GM21367 (cell line): ENCODE measurements at regions not wholly inside any gene's neighbourhood (a gene's known extent, or its start where the extent isn't known, plus 50 kb on each side); places are given as distances from the start of the nearest gene placed in this dataset.

Source experiments
- ATAC-seq: cut with Tn5 transposase; IDR thresholded peaks from one replicate; pipeline ENCODE4 v1.9.1; 2021; ENCODE audit not compliant: unreplicated experiment

DNA sequence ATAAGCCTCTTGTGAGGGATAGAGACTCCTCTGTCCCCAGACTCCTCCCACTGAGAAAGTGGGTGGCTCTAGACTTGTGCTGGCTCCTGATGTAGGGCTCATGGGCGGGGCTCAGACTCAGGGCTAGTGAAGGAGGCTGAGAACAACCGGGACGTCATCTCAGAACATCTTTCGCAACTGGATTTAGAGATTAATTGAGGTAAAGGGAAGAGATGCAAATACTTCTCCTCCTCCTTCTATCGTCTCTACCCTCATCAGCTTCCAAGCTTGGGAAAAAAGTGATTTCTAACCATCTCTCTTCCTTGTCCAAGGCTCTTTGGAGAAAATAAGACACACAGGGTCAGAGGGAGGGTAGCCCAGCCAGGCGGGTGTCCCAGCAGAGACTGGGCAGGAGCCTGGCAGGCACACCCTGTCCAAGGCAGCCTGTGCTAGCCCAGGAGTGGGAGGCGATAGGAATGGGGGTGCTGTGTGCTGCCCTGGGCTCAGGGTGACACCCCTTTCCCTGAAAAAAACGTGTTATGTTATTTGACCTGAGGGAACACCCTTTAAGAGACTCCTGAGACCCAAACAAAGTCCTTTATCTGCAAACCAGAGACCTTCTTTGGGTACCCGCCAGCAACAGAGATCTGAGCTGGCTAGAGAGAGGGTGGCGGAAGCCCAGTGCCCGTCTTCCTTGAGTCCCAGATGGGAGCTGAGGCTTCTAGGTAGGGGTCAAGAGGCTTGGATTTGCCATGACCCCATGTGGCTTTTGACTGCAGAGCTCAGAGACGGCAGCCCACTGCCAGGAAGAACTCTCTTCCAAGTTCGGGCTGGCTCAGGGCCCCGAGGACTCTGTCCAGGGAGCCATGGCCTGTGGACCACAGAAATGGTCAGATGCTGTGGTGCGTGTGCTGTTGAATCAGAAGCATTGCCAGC is 160.9 kb downstream of the ADAMTS15 start:
- no peak for ATAC-seq

DNA sequence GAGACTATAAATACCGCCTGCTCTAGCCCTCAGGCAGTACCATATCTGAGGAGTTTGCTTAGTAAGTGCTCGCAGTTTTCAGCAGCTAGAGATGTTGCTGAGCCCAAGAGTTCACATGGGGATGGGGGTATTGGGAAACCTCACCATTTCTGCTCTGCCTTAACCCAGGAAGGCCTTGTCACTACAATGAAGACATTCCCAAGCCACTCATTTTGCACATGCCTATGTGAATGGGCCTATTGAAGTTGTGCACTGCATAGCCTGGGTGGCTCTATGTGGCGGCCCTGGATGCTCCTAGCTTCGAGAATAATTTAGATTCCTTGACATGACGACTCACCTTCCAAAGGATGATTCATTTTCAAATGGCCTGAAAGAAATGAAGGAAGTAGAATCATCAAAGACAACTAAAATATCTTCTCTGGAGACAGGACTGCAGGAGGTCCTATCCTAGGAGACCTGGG is 163.4 kb downstream of the ADAMTS15 start:
- no peak for ATAC-seq

DNA sequence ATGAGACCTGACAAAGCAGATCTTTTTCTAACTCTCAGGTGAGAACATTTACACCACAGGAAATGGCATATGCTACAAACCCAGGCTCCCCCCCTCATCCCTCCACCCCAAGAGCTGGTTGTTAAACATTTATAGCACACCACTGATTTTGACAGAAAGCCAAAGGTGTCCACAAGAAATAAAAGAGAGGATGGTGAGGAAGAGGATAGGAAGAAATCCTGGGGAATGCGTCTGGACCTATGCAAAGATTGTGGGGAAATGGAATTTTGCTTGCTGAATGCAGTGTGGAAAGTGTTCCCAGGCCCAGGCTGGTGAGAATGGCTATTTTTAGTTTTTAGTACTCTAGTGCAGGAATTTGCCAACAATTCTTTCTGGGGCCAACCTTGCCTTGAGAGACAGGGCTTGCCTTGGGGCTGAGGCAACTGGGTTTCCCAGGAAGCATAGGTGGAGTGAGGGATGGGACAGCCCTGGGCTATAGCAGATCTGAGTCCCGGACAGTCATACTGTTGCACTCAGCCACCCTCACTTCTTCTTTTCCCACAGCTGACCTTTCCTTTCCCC is 163.9 kb downstream of the ADAMTS15 start:
- ATAC-seq = no peak

DNA sequence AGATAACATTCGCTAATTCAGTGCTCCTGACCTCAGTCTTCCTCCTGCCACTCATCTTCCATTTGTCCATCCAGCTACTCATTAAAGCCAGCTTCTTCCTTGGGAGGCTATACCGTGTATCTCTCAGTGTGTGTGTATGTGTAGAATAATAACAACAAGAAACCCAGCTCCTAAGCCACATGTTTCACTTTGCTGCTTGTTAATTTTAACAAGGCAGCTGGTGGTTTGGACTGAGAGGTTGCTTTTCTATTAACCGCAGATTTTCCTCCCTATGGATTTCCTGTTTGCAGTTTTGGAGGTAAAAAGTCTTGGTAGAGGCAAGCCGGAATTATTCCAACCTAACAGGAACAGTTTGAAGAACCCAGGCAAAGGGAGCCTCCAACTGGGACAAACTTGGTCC is 165.0 kb downstream of the ADAMTS15 start:
- ATAC-seq = no peak

DNA sequence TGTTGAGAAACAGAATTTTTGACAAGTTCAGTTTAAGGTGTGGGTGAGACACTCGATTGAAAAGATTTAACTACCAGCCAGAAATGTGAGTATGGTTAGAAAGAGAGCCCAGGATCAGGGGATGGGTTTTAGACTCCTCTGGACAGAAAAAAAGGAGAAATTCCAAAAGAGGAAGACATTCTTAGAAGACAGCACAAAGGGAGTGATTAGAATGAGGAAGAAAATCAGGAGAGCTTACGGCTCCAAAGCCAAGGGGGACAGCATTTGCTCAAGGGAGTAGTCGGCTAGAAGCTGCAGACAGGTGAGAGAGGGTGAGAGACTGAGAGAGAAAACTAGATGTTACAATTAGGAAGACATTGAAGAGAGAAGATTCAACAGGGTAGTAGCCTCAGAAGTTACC is 166.1 kb downstream of the ADAMTS15 start:
- ATAC-seq = no peak

DNA sequence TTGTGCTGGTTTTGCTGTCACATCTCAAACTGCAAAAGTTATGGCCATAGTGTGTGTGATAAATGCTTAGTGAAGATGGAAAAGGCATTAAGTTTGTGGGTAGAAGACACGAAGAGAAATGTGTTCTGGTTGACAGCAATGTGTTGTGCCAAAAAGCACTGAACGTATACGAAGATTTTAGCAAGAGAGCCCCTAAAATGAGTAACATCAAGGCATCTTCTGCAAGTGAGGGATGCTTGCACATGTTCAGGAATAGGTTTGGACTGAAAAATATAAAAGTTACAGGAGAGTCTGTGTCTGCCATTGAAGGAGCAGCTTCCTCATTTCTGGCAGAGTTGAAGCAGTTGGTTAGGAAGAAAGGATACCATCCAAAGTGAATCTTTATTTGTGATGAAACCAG is 167.1 kb downstream of the ADAMTS15 start:
- no peak for ATAC-seq

DNA sequence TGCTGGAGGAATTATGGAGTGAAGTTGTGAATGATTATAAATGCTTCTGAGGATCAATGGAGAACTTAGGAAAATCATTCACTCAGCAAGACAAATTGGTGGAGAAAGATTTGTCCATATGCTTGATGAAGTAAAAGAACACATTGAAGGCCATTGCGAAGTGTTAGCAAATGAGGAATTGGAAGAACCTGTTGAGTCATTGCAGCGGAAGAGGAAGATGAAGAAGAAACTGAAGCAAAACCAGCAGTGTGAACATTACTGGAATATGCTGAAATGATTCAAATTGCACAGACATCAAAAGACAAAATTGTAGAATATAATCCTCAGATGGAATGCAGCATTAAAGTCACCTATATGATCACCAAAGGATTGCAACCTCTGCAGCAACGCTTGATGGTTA is 168.1 kb downstream of the ADAMTS15 start:
- no peak for ATAC-seq

DNA sequence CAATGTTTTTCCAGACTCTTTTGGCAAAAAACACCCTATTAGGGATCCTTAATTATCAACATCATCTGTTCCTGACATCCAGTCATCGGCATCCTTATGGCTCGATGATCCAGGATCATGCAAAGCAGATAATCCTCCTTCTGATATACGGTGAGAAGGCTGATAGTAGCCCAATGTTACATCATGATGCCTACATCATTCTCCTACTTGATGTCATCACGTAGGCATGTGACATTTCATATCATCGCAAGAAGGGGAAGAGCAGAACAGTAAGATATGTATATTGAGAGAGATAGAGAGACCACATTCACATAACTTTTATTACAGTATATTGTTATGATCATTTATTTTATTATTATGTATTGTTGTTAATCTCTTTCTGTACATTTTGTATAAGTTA is 168.6 kb downstream of the ADAMTS15 start:
- ATAC-seq = no peak

DNA sequence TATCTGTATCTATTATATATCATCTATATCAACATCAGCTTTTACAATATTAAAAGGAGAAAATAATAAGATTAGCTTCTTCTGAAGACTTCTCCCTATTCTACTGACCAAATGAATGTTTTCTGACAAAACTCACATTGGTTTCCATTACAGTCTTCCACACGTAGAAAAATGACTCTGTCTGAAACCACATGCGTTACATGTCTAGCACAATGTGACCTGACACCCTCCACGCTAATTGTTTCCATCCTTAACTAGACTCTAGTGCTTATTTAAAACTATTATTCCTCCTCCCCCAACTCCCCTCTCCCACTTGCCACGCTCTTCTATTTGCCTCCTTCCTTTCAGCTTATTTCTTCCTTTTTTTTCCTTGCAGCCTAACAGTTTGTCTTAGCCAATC is 172.1 kb downstream of the ADAMTS15 start:
- ATAC-seq = no peak

DNA sequence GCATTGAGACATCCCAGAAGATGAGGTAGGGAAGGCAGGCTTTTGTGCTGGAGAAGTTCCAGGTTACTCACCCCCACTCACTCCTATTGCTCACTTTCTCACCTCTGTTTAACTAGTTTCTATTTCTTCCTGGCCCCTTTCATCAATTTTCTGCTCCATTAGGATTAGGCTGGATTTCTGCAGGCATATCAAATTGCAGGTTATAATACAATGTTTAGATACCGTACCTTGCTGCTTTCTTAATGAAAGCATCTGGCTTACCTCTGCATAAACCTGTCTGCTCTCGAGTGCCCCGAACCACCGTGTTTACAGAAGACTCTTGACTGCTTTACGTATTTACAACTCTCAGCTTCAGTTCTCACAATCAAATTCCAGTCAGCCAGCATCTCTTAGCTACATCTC is 173.7 kb downstream of the ADAMTS15 start:
- ATAC-seq = no peak

DNA sequence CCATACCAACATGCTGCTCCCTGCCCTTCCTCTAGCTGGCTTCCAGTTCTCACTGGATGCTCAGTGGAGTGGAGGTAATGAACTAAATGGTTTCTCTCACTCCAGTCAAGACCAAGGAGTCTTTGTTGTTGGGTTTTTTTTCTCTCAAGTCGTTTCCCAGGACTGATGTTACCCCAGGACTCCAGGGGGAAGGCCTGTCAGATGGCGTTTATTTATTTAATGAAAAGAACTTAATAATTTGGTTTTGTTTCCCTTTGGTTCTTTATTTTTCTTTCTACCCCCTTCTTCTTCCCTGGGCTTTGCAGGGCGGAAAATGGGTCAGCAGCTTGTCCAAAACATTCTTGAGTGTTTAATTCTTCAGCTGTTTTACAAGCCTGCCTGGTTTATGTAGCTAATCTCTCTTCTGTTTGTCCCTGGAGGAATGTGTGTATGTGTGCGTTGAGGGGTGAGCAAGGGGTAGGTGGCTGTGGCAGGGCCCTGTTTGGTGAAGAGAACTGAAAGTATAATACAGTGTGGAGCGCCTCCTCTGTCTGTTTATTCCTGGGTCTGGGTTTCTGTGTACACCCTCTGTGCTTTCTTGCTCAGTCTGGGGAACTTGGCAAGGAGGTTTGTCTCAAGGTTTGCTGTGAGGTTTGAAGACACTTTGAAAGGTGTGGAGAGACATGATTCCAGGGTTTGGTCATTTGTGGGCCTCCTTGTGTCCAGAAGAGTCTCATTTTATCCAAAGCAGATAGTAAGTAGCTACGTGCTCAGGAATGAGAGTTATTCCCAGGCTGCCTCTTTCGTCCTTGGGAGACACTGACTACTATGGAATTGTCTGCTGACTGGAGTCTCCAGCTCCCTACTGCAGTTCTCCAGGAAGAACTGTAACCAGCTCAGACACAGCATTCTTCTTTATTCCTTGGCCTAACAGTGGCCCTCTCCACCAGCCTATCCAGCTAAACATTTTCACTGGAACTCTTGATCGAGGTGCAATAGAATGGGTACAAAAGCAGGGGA is 175.5 kb downstream of the ADAMTS15 start:
- no peak for ATAC-seq

DNA sequence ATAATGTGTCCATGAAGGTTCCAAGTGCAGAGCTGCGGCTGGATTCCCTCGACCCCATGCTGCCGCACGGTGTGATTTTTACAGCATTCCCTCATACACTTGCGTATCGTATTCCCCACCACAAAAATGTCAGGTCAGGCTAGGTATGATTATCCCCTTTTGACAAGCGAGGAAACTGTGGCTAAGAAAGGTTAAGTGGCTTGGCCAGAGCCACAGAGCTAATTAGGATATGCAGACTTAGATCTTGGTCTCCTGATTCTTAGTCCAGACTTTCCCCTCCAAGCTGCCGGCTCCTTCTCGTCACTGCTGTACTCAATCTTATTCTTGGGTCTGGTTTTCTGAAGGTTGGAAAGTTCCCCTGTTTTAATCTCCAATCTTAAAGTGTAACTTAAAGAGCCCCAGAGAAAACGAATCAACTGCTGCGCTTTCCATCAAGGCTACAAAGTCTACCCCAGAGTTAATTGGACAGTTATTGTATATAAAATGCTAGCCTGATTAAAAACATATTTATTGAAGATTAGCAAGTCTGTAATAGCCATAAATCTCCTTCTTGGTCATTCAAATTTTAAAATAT is 176.6 kb downstream of the ADAMTS15 start:
- no peak for ATAC-seq

DNA sequence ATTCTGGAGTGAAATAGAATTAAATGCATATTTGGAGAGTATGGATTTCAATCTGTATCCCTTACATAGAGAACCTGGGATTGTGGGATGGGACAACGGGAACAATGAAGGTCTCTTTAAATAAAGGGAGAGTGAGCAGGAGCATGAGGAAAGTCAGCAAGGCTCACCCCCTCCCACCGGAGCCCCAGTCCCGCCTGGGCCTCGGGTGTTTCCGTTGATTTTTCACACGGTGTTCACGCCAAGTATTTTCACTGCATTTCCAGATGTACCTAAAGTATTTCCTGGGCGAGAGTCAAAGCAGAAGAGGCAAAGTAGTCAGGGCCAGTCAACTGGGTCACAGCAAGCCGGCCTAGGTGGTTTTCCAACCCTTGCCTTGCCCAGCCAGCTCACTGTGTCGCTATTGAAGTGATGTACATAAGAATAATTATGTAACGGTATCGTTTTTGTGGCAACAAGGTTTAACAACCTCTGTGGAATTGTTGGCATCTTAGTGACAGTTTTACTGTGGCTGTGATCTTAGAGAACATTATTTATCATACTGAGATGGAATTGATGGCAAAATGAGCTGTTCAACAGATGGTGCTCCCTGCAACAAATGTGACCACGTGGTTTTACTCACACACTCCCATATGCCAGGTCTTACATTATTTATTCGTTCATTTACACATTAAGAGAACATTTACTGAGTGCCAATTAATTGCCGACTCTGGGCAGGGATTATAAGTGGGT is 177.3 kb downstream of the ADAMTS15 start:
- ATAC-seq = no peak

DNA sequence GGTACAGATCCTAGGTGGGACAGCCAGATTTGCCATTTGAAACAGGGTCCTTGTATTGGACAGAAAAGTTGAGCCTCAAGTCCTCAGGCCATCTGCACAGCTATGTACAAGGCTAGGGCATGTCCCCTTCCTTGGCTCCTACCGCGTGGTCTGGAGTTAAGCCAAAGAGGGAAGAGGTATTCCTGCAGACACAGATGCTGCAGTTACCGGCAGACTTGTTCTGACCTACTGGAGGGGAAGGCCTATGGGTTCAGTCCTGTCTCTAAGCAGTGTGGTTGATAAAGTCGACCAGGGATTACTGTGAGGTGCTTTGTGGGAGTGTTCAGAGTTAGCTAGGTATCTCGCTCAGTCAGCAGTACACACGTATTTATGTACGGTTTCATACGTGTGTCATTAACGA is 180.6 kb downstream of the ADAMTS15 start:
- no peak for ATAC-seq

DNA sequence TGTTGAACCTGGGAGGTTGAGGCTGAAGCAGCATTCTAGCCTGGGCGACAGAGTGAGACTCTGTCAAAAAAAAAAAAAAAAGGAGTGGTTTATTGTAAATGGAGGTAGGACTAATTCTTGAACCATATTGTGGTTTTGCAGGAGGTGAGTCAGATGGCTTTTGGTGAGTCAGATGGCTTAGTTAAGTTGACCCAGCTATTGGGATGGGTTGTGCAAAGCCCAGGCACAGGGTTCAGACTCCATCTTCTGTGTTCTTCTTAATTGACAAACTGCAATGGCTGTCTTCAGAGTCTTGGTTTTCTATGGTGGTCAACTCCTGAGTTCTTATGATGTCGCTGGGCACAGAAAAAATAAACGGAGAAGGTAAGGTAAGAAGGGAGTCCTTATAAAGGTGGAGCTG is 182.7 kb downstream of the ADAMTS15 start:
- no peak for ATAC-seq

DNA sequence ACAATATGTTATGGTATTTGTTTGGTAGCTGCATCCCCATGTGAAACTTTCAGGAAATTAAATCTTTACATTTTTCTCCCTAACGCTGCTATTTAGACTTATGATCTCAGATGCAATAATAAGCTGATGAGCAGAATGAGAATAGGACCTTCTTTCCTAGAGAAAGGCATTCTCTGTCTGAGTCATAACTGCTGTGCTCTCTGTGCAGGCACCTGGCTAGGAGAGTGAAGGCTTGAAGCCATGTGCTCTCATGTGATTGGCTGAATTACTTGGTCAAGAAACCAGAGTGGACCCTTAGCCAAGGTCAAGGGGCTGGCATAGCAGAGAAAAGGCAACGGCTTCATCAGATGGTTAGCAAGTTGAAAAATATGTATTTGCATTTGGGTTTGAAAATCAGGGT is 185.0 kb downstream of the ADAMTS15 start:
- no peak for ATAC-seq

DNA sequence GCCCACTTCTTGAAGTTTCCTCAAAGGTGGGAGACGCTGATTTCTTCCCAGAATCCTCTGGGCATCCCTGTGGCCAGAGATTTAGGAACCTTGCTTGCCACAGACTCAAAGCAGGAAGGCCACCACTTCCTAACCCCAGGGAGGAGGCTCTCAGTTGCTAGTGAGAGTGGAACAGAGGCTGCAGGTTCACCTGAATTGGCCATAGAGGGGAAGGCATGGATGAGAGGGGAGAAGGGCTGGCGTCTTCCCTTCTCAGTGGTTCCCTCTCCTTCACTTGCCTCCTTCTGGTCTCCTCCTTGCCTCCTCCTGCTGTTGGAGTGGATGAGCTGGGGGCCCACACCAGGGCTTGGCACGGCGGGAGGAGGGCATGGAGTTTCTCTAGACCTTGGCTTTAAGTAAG is 185.7 kb downstream of the ADAMTS15 start:
- no peak for ATAC-seq

DNA sequence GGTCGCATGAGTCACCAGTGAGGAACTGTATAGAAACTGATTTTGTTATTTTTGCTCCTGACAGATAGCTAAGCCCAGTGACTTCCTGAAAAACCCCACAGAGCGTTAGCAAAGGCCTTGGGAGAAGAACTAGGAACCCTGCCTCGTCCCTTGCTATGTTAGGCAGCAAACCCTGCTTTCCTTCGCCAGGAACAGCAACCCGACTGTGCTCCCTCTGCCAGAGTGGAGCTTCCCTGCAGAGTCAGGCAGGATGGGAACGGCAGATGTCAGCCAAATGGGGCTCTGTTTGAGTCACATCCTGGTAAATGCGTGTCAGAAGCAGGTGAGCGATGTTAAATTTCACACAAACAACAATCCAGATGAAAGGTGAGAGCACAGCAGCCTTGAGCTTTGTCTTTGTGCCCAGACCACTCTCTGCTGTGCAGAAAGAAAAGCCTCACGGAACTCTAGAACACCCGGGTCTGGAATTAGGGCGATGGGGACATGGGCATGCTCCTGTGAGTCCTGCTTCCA is 186.6 kb downstream of the ADAMTS15 start:
- no peak for ATAC-seq

DNA sequence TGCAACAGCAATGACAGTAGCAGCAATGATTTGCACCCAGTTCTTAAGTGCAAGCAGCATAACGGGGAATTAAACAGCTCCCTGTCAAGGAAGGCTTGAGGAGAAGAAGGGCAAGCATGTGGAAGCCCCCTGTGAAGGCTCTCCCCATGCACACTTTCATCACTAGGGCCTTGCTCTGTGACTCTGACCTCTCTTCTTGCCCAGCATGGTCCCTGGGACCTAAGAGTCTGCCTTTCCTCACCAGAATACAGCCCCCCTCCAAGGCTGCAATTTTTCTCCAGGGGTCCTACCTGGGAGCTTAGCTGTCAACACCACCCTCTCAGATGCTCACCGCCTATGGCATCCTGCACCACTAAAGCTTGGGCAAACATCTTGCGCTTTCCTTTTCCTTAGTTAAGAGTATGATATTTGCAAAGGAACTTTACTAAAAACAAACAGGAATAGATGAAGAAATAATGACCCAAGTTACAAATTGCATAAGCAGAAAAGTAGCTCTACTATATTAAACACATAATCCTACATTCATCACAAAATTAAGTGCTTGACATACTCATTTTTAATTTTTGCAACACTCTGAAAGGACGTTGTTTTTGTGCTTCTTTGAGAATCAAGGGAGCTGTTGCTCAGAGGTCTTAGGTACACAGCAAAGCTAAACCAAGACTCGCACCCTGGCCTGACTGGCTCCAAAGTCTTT is 187.6 kb downstream of the ADAMTS15 start:
- ATAC-seq = no peak
